ENCODE measurements at regions not wholly inside any gene's neighbourhood (a gene's known extent, or its start where the extent isn't known, plus 50 kb on each side); places are given as distances from the start of the nearest gene placed in this dataset.

GRCh38 chr4:123288309-123289025, 108.1 kb upstream of the SPRY1 start:
- H2AFZ ChIP-seq (ENCODE audit: low read depth, low read length), result no peak overlapping the region
- no peak overlapping the region for H3K4ac ChIP-seq (ENCODE audit: low read depth in 1 of 2, low read length in 2 of 2)
- H4K91ac ChIP-seq (ENCODE audit: low read length), result no peak overlapping the region
- no peak overlapping the region for H3K27ac ChIP-seq (ENCODE audit: low read length, poor library complexity, severe bottlenecking)
- H3K4me3 ChIP-seq (ENCODE audit: insufficient read depth in 1 of 2, low read depth in 1 of 2, low read length in 2 of 2), result no peak overlapping the region
- H2BK5ac ChIP-seq (ENCODE audit: low read depth, low read length, poor library complexity, severe bottlenecking), result no peak overlapping the region
- H3K9me3 ChIP-seq (ENCODE audit: control insufficient read depth, low read length), result peaks cover 45% of the 10 kb centered on the region
- H3K23ac ChIP-seq (ENCODE audit: low read length in 2 of 2), result no peak overlapping the region
- H3K4me1 ChIP-seq (ENCODE audit: control insufficient read depth, insufficient read depth, low read depth, low read length), result no peaks in the 10 kb centered on the region
- peaks cover 0 to 7% of the 10 kb centered on the region in 2 experiments for H3K36me3 ChIP-seq (ENCODE audit: control insufficient read depth in 1 of 2, insufficient read depth in 2 of 2, low read depth in 1 of 2, low read length in 2 of 2)
- H2BK15ac ChIP-seq (ENCODE audit: low read depth, poor library complexity, severe bottlenecking), result no peak overlapping the region
- H2AK5ac ChIP-seq (ENCODE audit: low read length, severe bottlenecking), result no peak overlapping the region
- H2BK12ac ChIP-seq (ENCODE audit: low read length in 2 of 2), result no peak overlapping the region
- H3K27me3 ChIP-seq (ENCODE audit: control insufficient read depth in 1 of 2, insufficient read depth in 1 of 2, low read length in 2 of 2), result no peaks in the 10 kb centered on the region
- no peak overlapping the region for H4K8ac ChIP-seq (ENCODE audit: low read length)
- WGBS, result 94% methylated on average over 3 of the region's 3 CpGs
- no peak overlapping the region for H3K18ac ChIP-seq (ENCODE audit: low read depth in 1 of 2, low read length in 2 of 2)
- H3K4me2 ChIP-seq (ENCODE audit: low read length, poor library complexity, severe bottlenecking), result no peak overlapping the region
- no peak for DNase-seq
- H3K14ac ChIP-seq (ENCODE audit: low read length in 2 of 2), result no peak overlapping the region
- no peaks in the 10 kb centered on the region for H3K79me1 ChIP-seq (replicated peaks; ENCODE audit: low read length, poor library complexity, severe bottlenecking)
- no peak overlapping the region for H2BK120ac ChIP-seq (ENCODE audit: low read depth, low read length)
- H3K9ac ChIP-seq (ENCODE audit: low read length), result no peak overlapping the region

- Histone ChIP-seq H3K9me3 (ENCODE audit: control insufficient read depth, low read length) (peaks cover 48% of the 10 kb centered on the region), H2AFZ (ENCODE audit: low read depth, low read length) (no peak overlapping the region), H3K14ac (ENCODE audit: low read length in 2 of 2) (no peak overlapping the region), H3K4me3 (ENCODE audit: insufficient read depth in 1 of 2, low read depth in 1 of 2, low read length in 2 of 2) (no peak overlapping the region), H2BK120ac (ENCODE audit: low read depth, low read length) (no peak overlapping the region), H3K4me1 (ENCODE audit: control insufficient read depth, insufficient read depth, low read depth, low read length) (no peaks in the 10 kb centered on the region), H3K4ac (ENCODE audit: low read depth in 1 of 2, low read length in 2 of 2) (no peak overlapping the region), H4K91ac (ENCODE audit: low read length) (no peak overlapping the region), H3K36me3 (ENCODE audit: control insufficient read depth in 1 of 2, insufficient read depth in 2 of 2, low read depth in 1 of 2, low read length in 2 of 2) (peaks cover 0 to 7% of the 10 kb centered on the region in 2 experiments), H3K23ac (ENCODE audit: low read length in 2 of 2) (no peak overlapping the region), H2AK5ac (ENCODE audit: low read length, severe bottlenecking) (no peak overlapping the region), H2BK5ac (ENCODE audit: low read depth, low read length, poor library complexity, severe bottlenecking) (no peak overlapping the region), H3K4me2 (ENCODE audit: low read length, poor library complexity, severe bottlenecking) (no peak overlapping the region), H3K27me3 (ENCODE audit: control insufficient read depth in 1 of 2, insufficient read depth in 1 of 2, low read length in 2 of 2) (no peaks in the 10 kb centered on the region), H3K79me1 (replicated peaks; ENCODE audit: low read length, poor library complexity, severe bottlenecking) (no peaks in the 10 kb centered on the region), H3K18ac (ENCODE audit: low read depth in 1 of 2, low read length in 2 of 2) (no peak overlapping the region), H2BK15ac (ENCODE audit: low read depth, poor library complexity, severe bottlenecking) (no peak overlapping the region), H4K8ac (ENCODE audit: low read length) (no peak overlapping the region), H2BK12ac (ENCODE audit: low read length in 2 of 2) (no peak overlapping the region), H3K27ac (ENCODE audit: low read length, poor library complexity, severe bottlenecking) (no peak overlapping the region), H3K9ac (ENCODE audit: low read length) (no peak overlapping the region)
- DNase-seq, result no peak
Measured at GRCh38 chr4:123291329-123291728, 105.3 kb upstream of the SPRY1 start.

- Histone ChIP-seq H2BK120ac (ENCODE audit: low read depth, low read length) (no peak overlapping the region), H2AK5ac (ENCODE audit: low read length, severe bottlenecking) (no peak overlapping the region), H3K9ac (ENCODE audit: low read length) (no peak overlapping the region), H3K4me3 (ENCODE audit: insufficient read depth in 1 of 2, low read depth in 1 of 2, low read length in 2 of 2) (no peak overlapping the region), H3K18ac (ENCODE audit: low read depth in 1 of 2, low read length in 2 of 2) (no peak overlapping the region), H2BK15ac (ENCODE audit: low read depth, poor library complexity, severe bottlenecking) (no peak overlapping the region), H3K4me2 (ENCODE audit: low read length, poor library complexity, severe bottlenecking) (no peak overlapping the region), H3K9me3 (ENCODE audit: control insufficient read depth, low read length) (peaks cover 6% of the 10 kb centered on the region), H3K23ac (ENCODE audit: low read length in 2 of 2) (no peak overlapping the region), H3K4ac (ENCODE audit: low read depth in 1 of 2, low read length in 2 of 2) (no peak overlapping the region), H4K91ac (ENCODE audit: low read length) (no peak overlapping the region), H2AFZ (ENCODE audit: low read depth, low read length) (no peak overlapping the region), H4K8ac (ENCODE audit: low read length) (no peak overlapping the region), H3K36me3 (ENCODE audit: control insufficient read depth in 1 of 2, insufficient read depth in 2 of 2, low read depth in 1 of 2, low read length in 2 of 2) (peaks cover 0 to 3% of the 10 kb centered on the region in 2 experiments), H2BK5ac (ENCODE audit: low read depth, low read length, poor library complexity, severe bottlenecking) (no peak overlapping the region), H2BK12ac (ENCODE audit: low read length in 2 of 2) (no peak overlapping the region), H3K14ac (ENCODE audit: low read length in 2 of 2) (no peak overlapping the region), H3K79me1 (replicated peaks; ENCODE audit: low read length, poor library complexity, severe bottlenecking) (peaks cover 1% of the 10 kb centered on the region), H3K27me3 (ENCODE audit: control insufficient read depth in 1 of 2, insufficient read depth in 1 of 2, low read length in 2 of 2) (no peaks in the 10 kb centered on the region), H3K4me1 (ENCODE audit: control insufficient read depth, insufficient read depth, low read depth, low read length) (no peaks in the 10 kb centered on the region), H3K27ac (ENCODE audit: low read length, poor library complexity, severe bottlenecking) (no peak overlapping the region)
- 100% methylated on average over 2 of the region's 2 CpGs for WGBS
- DNase-seq, result no peak
Measured at GRCh38 chr4:123297836-123298235, 98.8 kb upstream of the SPRY1 start.

GRCh38 chr4:123298261-123298660, 98.3 kb upstream of the SPRY1 start:
- no peak overlapping the region for H2BK120ac ChIP-seq (ENCODE audit: low read depth, low read length)

More at GRCh38 chr4:123298261-123298660, 98.3 kb upstream of the SPRY1 start:
- no peak overlapping the region for H2BK5ac ChIP-seq (ENCODE audit: low read depth, low read length, poor library complexity, severe bottlenecking)
- WGBS, result 98% methylated on average over 6 of the region's 6 CpGs
- H3K4me1 ChIP-seq (ENCODE audit: control insufficient read depth, insufficient read depth, low read depth, low read length), result no peaks in the 10 kb centered on the region
- no peak overlapping the region for H2AK5ac ChIP-seq (ENCODE audit: low read length, severe bottlenecking)
- no peak overlapping the region for H2BK15ac ChIP-seq (ENCODE audit: low read depth, poor library complexity, severe bottlenecking)
- H2AFZ ChIP-seq (ENCODE audit: low read depth, low read length), result no peak overlapping the region
- no peak overlapping the region for H3K23ac ChIP-seq (ENCODE audit: low read length in 2 of 2)
- no peak overlapping the region for H3K18ac ChIP-seq (ENCODE audit: low read depth in 1 of 2, low read length in 2 of 2)
- H3K4me2 ChIP-seq (ENCODE audit: low read length, poor library complexity, severe bottlenecking), result no peak overlapping the region
- H3K9ac ChIP-seq (ENCODE audit: low read length), result peak overlapping the region; percentile 63
- H4K8ac ChIP-seq (ENCODE audit: low read length), result no peak overlapping the region
- H3K14ac ChIP-seq (ENCODE audit: low read length in 2 of 2), result no peak overlapping the region
- peaks cover 4% of the 10 kb centered on the region for H3K9me3 ChIP-seq (ENCODE audit: control insufficient read depth, low read length)
- H3K36me3 ChIP-seq (ENCODE audit: control insufficient read depth in 1 of 2, insufficient read depth in 2 of 2, low read depth in 1 of 2, low read length in 2 of 2), result no peaks in the 10 kb centered on the region
- no peak overlapping the region for H3K4ac ChIP-seq (ENCODE audit: low read depth in 1 of 2, low read length in 2 of 2)
- no peaks in the 10 kb centered on the region for H3K27me3 ChIP-seq (ENCODE audit: control insufficient read depth in 1 of 2, insufficient read depth in 1 of 2, low read length in 2 of 2)
- no peak overlapping the region for H2BK12ac ChIP-seq (ENCODE audit: low read length in 2 of 2)
- no peak overlapping the region for H3K4me3 ChIP-seq (ENCODE audit: insufficient read depth in 1 of 2, low read depth in 1 of 2, low read length in 2 of 2)
- H4K91ac ChIP-seq (ENCODE audit: low read length), result no peak overlapping the region
- H3K79me1 ChIP-seq (replicated peaks; ENCODE audit: low read length, poor library complexity, severe bottlenecking), result peaks cover 1% of the 10 kb centered on the region
- no peak overlapping the region for H3K27ac ChIP-seq (ENCODE audit: low read length, poor library complexity, severe bottlenecking)
- no peak for DNase-seq
